AG09319 (cell line): ENCODE measurements at regions not wholly inside any gene's neighbourhood (a gene's known extent, or its start where the extent isn't known, plus 50 kb on each side); places are given as distances from the start of the nearest gene placed in this dataset.
"Not testable (repeated sequence)": the region's sequence is repeated elsewhere in the genome, so short reads cannot be mapped to it uniquely, and the experiment has no call there.

Experiments
- DNase-seq: peaks from one replicate; pipeline ENCODE4 v3.0.0-alpha.2; 2010; ENCODE audit warnings: low read depth; ENCODE audit errors: extremely low read depth
- TF ChIP-seq, protein P1 (sequence below): IDR thresholded peaks from 2 replicates; pipeline ENCODE4 v1.5.1; 2011; ENCODE audit warnings: low read depth, mild to moderate bottlenecking, inconsistent platforms, low read length, moderate library complexity

DNA sequence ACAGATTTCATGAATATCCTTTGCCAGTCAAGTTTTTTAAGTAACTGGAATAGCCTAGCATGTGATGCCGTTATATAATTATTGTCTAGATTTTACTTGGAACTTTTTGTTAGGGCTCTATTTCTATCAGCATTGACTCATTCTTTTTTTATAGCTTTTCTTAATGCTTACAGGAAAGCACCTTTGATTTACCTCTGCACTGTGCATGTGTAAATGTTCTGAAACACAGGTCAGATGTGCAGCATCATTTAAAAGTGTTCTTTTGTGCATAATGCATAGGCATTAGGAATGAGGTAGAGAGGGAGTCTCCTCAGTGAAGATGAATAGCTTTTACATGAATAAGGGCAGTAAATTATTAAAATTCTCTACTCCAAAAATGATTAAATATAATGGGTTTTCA lies 669.3 kb upstream of the MBL2 start:
- TF ChIP-seq, protein P1, sequence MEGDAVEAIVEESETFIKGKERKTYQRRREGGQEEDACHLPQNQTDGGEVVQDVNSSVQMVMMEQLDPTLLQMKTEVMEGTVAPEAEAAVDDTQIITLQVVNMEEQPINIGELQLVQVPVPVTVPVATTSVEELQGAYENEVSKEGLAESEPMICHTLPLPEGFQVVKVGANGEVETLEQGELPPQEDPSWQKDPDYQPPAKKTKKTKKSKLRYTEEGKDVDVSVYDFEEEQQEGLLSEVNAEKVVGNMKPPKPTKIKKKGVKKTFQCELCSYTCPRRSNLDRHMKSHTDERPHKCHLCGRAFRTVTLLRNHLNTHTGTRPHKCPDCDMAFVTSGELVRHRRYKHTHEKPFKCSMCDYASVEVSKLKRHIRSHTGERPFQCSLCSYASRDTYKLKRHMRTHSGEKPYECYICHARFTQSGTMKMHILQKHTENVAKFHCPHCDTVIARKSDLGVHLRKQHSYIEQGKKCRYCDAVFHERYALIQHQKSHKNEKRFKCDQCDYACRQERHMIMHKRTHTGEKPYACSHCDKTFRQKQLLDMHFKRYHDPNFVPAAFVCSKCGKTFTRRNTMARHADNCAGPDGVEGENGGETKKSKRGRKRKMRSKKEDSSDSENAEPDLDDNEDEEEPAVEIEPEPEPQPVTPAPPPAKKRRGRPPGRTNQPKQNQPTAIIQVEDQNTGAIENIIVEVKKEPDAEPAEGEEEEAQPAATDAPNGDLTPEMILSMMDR = no peak

DNA sequence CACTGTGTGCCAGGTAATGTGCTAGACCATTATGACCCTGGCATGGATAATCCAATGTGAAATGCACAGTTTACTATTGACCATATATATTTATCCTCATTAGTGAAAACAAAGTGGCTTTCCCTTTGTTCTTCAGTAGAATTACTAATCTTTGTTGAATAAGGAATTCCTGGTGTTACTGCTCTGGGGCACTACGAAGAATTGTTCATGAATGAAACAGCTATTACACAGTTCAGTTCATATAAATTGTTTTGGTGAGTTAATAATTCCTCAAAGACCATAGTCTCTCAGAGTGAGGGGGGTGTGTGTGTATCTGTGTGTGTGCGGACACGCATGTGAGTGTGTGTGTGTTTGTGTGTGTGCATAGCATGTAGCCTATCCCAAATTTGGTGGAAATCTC lies 668.0 kb upstream of the MBL2 start:
- TF ChIP-seq, protein P1 = no peak
- DNase-seq = no peak

More for the DNA sequence above, 669.3 kb upstream of the MBL2 start:
- no peak for DNase-seq

DNA sequence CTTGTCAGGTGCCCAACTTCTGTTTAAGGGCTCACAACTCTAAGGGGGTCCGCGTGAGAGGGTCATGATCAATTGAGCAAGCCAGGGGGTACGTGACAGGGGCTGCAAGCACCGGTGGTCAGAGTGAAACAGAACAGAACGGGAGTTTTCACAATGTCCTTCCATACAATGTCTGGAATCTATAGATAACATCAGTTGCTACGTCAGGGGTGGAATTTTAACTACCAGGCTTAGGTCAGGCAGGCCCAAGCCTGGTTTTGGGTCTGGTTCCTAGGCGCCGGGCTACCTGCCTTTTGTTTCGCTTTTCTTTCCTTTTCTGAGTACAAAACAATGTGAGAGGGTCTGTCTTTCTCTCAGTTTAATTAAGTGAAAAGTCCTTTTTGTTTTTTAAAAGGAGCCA lies 666.5 kb upstream of the MBL2 start:
- DNase-seq = not testable (repeated sequence)

DNA sequence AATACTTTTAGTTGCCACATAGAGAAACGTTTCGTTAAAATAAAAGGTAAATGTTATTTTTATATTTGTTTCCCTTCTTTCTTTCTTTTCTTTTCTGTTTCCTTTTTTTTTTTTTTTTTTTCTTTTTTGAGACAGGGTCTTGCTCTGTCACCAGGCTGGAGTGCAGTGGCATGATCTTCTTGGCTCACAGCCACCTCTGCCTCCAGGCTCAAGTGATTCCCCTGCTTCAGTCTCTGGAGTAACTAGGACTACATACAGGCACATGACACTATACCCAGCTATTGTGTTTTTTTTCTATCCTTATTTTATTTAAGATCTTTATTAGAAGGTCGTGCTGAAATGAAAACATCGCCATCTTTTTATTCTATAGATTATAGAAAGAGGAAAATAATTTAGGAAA lies 661.8 kb upstream of the MBL2 start:
- DNase-seq = no peak
- TF ChIP-seq, protein P1 = no peak

DNA sequence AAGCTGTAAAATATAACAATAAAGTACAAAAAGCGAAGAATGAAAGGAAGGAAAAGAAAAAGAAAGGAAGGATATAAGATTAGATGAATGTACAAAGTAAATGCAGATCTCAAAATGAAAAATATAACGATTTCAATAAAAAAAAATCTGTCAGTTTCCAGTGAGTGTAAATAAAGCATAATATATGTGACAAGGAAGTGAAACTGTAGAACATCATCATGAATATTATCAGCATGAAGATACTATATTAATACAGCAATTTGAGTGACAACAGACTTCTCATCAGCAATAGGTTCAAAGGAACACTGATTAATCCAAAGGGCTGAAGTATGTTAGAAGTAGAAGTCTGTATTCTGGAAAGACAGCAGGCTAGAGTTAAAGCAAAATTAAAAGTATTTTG lies 659.5 kb upstream of the MBL2 start:
- TF ChIP-seq, protein P1 = no peak

DNA sequence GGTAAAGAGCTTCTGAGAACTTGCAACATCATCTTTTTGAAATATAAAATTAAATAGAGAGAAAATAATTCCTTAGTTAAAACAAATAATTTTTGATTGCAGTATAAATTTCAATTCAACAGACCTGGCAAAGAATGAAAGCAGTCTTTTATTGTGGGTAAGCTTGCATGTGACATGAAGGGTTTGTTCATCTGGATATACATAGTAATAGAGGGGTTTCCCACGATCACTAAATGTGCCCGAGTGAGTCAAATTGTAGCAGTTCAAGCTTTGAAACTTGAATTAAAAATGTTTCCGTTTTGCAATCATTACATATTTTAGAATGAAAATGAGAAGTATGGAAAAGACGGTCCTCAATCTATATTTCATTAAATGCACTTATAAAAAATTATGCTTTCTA lies 658.4 kb upstream of the MBL2 start:
- TF ChIP-seq, protein P1 = no peak
- no peak for DNase-seq

More for the DNA sequence above, 659.5 kb upstream of the MBL2 start:
- DNase-seq = no peak

DNA sequence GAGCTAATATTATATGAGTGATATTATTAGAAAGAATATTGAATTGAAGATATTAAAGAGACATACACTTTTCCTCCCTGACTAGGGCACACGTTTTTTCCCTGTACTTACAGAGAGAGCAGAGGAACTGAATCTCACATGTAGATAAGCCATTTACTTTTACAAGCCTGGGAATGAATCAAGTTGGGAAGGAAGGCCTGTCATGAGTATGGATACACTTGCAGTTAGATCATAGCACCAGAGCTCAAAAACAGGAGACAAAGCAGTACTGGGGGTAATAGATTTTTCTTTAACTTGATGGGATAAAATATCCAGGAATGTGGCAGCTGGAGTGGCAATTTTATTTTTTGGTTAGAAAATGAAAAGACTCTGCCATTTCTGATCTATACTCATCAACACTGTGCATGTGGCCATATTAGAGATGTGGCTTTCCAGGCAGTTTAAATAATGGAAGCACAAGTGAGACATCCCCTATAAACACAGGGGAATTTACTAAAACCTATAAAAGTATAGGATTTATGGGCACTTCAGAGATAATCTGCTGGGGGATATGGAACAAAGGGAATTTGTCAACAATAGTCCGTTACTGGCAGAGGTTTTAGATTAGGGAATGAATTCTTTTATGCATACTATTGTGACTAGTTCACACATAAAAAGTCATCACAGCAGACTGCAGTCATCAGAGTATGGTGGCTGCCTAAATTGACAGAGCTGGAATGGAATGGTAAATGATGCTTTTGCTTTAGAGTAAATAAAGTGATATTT lies 657.7 kb upstream of the MBL2 start:
- TF ChIP-seq, protein P1 = no peak
- no peak for DNase-seq
